Activated CD8-positive, alpha-beta T cell treated with anti-CD3 and anti-CD28 coated beads for 36 hours (primary cell): ENCODE measurements at regions not wholly inside any gene's neighbourhood (a gene's known extent, or its start where the extent isn't known, plus 50 kb on each side); places are given as distances from the start of the nearest gene placed in this dataset.

Source experiments
- ATAC-seq: fragments of 200-7000 bp; cut with Tn5 transposase; one replicate; pipeline ENCODE4 v1.10.0; 2021; ENCODE audit warnings: mild to moderate bottlenecking, moderate library complexity
- CTCF ChIA-PET: fragments of 350-600 bp; sonication (Branson Sonifier 250); formaldehyde crosslinking; loops from one replicate; lab custom pipeline; 2021; ENCODE audit warnings: antibody characterized with exemption; lab: Charles Lee
- POLR2A ChIA-PET: fragments of 350-600 bp; sonication (Branson Sonifier 250); formaldehyde crosslinking; loops from one replicate; lab custom pipeline; 2021; ENCODE audit warnings: antibody characterized with exemption; lab: Charles Lee
- DNase-seq: peaks from one replicate; pipeline ENCODE4 v3.0.0-alpha.2; 2020
- H3K27ac Mint-ChIP-seq: one replicate; pipeline ENCODE4 v1.8.0; 2021; ENCODE audit warnings: mild to moderate bottlenecking, mixed read lengths
- H3K27me3 Mint-ChIP-seq: one replicate; pipeline ENCODE4 v1.8.0; 2021; ENCODE audit warnings: mixed read lengths
- H3K36me3 Mint-ChIP-seq: one replicate; pipeline ENCODE4 v1.8.0; 2021; ENCODE audit warnings: low read depth, mixed read lengths
- H3K4me1 Mint-ChIP-seq: one replicate; pipeline ENCODE4 v1.8.0; 2021; ENCODE audit warnings: low read depth, mixed read lengths
- H3K4me3 Mint-ChIP-seq: one replicate; pipeline ENCODE4 v1.8.0; 2021; ENCODE audit warnings: mild to moderate bottlenecking, moderate library complexity, mixed read lengths
- H3K9me3 Mint-ChIP-seq: one replicate; pipeline ENCODE4 v1.8.0; 2021; ENCODE audit warnings: mixed read lengths
- intact Hi-C: fragments of 100-400 bp; cut with micrococcal nuclease; formaldehyde crosslinking; loops from one replicate; pipeline ENCODE4 v1.10.0; 2022
- TF ChIP-seq, protein P1 (sequence below): fragments of 200-600 bp; IDR thresholded peaks from one replicate; pipeline ENCODE4 v1.8.0; 2022; ENCODE audit warnings: antibody characterized with exemption, mild to moderate bottlenecking

DNA sequence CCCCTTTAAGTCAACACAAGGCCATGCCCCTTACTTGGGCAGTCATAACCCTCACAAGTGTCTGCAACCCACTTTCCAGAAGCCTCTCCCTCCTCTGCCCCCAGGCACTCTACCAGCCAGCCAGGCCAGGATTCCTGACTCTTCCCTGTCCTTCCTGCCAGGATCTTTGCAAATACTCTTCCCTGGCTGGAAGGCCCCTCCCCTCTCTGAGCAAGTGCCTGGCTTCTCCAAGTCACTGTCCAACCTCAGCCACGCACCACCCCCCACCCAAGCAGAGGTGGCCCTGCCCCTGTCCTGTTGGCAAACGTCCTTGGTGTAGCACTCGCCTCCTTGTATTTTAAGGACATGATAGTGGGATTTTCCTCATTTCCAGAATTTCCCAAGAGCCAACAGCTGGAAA, 54.7 kb upstream of the USP3 start:
- CTCF ChIA-PET: no interaction called here
- intact Hi-C loops: no loop called here
- TF ChIP-seq, protein P1, sequence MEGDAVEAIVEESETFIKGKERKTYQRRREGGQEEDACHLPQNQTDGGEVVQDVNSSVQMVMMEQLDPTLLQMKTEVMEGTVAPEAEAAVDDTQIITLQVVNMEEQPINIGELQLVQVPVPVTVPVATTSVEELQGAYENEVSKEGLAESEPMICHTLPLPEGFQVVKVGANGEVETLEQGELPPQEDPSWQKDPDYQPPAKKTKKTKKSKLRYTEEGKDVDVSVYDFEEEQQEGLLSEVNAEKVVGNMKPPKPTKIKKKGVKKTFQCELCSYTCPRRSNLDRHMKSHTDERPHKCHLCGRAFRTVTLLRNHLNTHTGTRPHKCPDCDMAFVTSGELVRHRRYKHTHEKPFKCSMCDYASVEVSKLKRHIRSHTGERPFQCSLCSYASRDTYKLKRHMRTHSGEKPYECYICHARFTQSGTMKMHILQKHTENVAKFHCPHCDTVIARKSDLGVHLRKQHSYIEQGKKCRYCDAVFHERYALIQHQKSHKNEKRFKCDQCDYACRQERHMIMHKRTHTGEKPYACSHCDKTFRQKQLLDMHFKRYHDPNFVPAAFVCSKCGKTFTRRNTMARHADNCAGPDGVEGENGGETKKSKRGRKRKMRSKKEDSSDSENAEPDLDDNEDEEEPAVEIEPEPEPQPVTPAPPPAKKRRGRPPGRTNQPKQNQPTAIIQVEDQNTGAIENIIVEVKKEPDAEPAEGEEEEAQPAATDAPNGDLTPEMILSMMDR: no peak
- no peaks in the 10 kb centered on the region for H3K36me3 Mint-ChIP-seq
- POLR2A ChIA-PET: no interaction called here
- peaks cover 25% of the 10 kb centered on the region for H3K4me1 Mint-ChIP-seq
- no peak overlapping the region for H3K27ac Mint-ChIP-seq
- H3K9me3 Mint-ChIP-seq: no peaks in the 10 kb centered on the region
- H3K4me3 Mint-ChIP-seq: no peak overlapping the region
- no peaks in the 10 kb centered on the region for H3K27me3 Mint-ChIP-seq
- ATAC-seq: no peak
- DNase-seq: no peak

DNA sequence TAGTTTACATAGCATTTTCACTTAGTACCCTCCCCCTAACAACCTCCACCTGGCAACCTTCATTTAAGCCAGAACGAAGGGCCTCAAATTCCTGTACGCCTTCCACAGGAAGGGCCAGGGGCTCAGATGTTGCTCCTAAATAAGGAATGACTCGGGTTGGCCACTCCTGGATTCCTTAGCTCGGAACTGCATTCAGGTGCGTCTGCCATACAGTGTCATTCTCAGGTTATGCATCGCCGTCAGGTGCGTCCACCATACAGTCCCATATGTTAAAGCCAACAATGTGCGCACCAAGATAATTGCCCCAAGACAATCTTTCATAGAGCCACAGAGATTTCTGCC, 53.5 kb upstream of the USP3 start:
- POLR2A ChIA-PET: no interaction called here
- Mint-ChIP-seq H3K27me3 (no peaks in the 10 kb centered on the region), H3K27ac (no peak overlapping the region), H3K4me3 (no peak overlapping the region), H3K9me3 (no peaks in the 10 kb centered on the region), H3K36me3 (no peaks in the 10 kb centered on the region), H3K4me1 (peaks cover 17% of the 10 kb centered on the region)
- TF ChIP-seq, protein P1: no peak
- no peak for ATAC-seq
- no peak for DNase-seq
- intact Hi-C loops: no loop called here
- CTCF ChIA-PET: no interaction called here

DNA sequence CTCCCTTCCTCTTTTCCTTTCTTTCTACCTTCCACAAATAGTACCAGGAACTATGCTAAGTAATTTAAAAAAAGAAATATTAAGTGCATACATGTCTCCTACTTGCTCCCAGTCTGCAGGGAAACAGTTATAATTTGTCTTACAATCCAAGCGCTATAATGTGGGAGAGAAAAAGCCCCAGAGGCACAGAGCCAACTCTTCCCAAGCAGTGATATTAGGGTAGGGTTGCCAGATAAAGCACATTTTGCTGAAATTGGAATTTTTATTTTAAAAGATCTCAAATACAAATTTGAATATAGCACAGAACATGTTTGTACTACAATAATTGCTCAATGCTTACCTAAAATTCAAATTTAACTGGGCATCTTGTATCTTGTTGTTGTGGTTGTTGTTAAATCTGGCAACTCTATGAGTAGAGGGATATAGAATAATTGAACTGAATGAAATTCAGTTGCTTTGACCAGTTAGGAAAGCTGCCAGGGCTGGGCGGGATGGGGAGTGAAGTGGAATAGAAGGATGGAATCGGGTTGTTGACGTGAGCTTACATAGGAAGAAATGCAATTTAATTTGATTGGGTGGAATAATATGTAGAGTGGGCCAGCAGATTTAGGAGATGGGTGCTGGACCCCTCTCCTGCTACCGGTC, 52.6 kb upstream of the USP3 start:
- POLR2A ChIA-PET: no interaction called here
- Mint-ChIP-seq H3K36me3 (no peaks in the 10 kb centered on the region), H3K9me3 (no peaks in the 10 kb centered on the region), H3K27me3 (no peaks in the 10 kb centered on the region), H3K27ac (no peak overlapping the region), H3K4me1 (peaks cover 7% of the 10 kb centered on the region), H3K4me3 (no peak overlapping the region)
- TF ChIP-seq, protein P1: no peak
- CTCF ChIA-PET: no interaction called here
- ATAC-seq (no peak), DNase-seq (no peak)
- intact Hi-C loops: no loop called here

DNA sequence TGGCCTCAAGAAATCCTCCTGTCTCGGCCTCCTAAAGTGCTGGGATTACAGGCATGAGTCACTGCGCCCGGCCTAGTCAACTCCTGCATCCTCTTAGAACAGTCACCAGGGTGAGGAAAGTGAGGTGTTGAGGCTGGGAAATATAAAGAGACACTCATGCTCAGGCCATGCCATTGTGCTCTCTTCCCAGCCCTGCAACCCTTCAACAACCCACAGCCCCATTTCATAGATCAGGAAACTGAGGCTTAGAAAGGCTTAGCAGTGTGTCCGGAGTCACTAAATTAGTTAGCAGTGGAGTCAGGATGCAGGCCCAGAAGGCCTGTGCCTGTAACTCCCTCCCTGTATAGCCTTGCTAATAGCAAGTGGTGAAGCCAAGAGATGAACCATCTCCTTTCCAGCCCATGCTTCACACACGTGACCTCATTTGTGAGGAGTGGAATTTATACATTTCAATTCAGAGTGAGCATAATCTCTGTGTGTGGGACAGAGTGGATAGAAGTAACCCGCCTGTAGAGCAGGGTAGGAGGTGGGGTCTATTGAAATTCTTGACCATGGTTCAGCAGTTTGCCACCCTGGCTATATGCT, 51.7 kb upstream of the USP3 start:
- ATAC-seq (no peak), DNase-seq (no peak)
- intact Hi-C loops: no loop called here
- CTCF ChIA-PET: interaction anchor here (2.5 kb wide), 1 partner anchor 14 kb away, joined by 8 read pairs; no protein-coding TSS in a partner anchor
- Mint-ChIP-seq H3K4me1 (peaks cover 4% of the 10 kb centered on the region), H3K36me3 (no peaks in the 10 kb centered on the region), H3K27me3 (no peaks in the 10 kb centered on the region), H3K4me3 (no peak overlapping the region), H3K27ac (no peak overlapping the region), H3K9me3 (no peaks in the 10 kb centered on the region)
- POLR2A ChIA-PET: no interaction called here
- TF ChIP-seq, protein P1: no peak

DNA sequence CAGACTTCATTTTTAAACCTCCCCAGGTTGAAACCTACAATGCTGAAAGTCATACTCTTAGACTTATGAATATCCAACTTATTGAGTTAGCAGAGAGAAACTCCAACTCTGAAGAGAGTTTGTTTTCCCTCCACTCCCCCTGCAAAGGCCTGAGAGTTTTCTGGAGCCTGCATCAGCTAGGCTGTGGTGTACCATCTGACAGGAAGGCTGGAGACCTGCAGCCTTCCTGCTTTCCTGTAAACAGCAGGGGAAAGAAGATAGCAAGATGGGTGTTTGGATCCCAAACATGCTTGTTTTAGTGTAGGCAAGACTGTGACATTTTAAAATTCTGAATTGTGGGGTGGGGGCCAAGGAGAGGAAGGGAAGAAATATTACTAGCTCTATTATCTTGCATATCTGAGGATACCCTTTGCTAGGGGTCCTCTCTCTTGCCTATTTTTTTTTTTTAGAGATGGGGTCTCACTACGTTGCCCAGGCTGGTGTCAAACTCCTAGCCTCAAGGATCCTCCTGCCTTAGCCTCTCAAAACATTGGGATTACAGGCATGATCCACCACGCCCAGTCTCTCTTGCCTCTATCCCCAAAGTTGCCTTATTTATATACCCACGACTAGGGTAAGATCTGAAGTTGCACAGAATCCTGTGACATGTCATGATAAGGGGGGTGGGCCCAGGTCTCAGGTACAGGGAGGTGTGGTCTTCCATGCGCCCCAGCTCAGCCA, 51.0 kb upstream of the USP3 start:
- ChIA-PET CTCF (interaction anchor here (2.5 kb wide), 1 partner anchor 13 kb away, joined by 8 read pairs; no protein-coding TSS in a partner anchor), POLR2A (no interaction called here)
- no peaks in the 10 kb centered on the region for H3K27me3 Mint-ChIP-seq
- DNase-seq: no peak
- ATAC-seq: no peak
- TF ChIP-seq, protein P1: no peak
- intact Hi-C loops: no loop called here
- no peaks in the 10 kb centered on the region for H3K9me3 Mint-ChIP-seq
- H3K27ac Mint-ChIP-seq: no peak overlapping the region
- H3K4me3 Mint-ChIP-seq: no peak overlapping the region
- no peaks in the 10 kb centered on the region for H3K36me3 Mint-ChIP-seq
- H3K4me1 Mint-ChIP-seq: peaks cover 4% of the 10 kb centered on the region
